GM18867 (cell line): ENCODE measurements at regions not wholly inside any gene's neighbourhood (a gene's known extent, or its start where the extent isn't known, plus 50 kb on each side); places are given as distances from the start of the nearest gene placed in this dataset.
"Not testable (repeated sequence)": the region's sequence is repeated elsewhere in the genome, so short reads cannot be mapped to it uniquely, and the experiment has no call there.

Experiments used
- ATAC-seq: cut with Tn5 transposase; IDR thresholded peaks from one replicate; pipeline ENCODE4 v1.9.1; 2021; ENCODE audit warnings: mild to moderate bottlenecking, moderate library complexity; ENCODE audit not compliant: unreplicated experiment

DNA sequence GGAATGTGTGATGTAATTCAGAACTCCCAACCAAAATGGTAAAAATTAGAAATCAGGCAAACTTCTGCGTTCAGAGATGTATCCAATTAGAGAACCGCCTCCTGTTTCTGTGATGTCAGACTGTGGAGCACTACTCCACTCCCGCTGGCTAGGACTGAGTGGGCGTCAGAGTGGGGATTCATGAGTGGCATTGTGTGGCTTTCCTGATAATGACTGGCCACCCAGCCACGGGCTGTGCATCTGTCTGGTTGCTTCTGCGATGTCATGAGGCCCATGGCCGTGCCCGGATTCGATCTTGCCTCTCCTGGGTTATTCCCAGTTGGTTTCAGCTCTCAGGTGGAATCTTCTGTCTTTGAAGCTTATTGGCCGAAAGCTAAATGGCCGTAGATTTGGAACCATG, 87.1 kb upstream of the KCNA1 start:
- no peak for ATAC-seq

DNA sequence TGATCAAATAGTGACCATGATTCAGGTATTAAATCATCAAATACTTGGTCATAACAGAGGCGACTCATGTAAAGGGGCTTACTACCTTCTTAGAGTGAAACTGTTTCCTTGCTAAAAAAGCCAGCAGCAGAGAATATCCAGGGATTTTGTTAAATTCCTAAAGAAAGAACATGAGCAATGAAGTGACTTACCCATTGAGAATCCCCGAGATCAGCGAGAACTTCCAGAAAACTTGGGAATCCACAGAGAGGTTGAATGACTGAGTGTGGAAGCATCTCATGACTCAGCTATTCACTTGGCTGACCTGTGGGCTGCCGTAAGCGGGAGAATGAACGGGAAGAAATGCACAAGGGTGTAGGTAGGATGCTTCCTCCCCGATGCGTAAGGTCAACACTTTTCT, 85.3 kb upstream of the KCNA1 start:
- no peak for ATAC-seq

DNA sequence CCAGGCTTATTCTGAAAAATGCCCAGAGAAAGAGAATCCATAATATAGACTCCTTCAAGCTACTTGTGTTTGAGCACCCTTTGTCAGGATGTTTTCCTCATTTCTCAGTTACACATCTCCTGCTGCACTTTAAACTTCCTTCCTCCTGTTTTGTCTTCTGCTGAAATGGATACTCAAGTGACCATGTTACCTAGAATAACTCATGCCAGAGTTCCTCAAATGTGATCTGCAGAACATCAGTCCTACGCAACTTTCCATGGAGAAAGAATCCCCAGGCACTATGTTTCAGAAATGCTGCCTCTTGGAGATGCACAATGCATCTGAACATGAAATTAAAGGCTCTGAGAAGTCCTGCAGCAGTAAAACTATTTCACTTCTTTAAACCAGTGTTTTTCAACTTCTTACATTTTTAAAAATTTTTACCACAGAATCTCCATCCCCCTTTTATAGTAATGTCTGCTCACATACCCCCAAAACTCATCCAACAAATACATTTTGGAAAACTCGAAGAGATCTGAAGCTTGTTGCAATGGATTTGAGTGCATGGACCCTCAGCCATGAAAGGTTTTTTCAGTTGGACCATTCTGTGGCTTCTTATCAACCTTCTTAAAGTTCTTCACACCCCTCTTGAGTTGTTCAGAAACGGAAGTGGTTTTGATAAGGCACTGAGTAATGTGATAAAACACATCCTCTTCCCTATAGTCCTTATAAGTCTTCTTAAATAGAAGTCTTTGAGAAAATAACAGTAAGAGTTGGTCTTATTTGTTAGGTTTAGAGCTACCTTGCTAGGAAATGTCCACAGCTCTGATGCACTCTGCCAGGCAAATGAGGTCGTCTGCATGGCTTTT, 84.5 kb upstream of the KCNA1 start:
- peak; percentile 38 for ATAC-seq

DNA sequence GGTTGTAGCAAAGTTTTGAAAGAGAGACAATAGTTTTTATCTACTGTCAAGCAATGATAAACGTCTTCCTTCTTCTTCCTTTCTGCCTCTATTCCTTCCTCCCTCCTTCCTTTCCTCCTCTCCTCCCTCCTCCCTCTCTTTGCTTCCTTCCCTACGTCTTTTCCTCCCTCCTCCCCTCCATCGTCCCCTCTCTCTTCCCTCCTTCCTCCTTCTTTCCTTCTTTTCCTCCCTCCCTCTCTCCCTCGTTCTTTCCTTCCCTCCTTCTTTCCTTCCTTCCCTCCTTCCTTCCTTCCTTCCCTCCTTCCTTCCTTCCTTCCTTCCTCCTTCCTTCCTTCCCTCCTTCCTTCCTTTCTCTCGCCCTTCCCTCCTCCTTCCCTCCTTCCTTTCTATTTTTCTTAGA, 82.8 kb upstream of the KCNA1 start:
- ATAC-seq = no peak

DNA sequence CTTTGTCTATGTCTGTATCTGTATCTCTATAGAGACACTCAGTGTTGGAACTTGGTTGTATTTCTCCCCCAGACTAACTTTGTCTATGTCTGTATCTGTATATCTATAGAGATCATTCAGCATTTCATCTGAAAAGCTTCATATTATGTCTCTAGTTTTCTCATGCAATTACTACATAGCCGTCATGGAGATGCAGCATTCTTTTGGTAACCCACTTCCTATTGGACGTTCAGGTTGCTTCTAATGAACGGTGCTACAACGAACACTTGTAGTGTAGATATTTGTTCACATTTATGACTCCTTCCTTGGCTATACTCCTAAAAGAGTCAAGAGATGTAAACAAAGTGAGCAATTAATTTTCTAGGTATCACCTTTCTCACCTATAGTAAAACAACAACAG, 81.5 kb upstream of the KCNA1 start:
- no peak for ATAC-seq

DNA sequence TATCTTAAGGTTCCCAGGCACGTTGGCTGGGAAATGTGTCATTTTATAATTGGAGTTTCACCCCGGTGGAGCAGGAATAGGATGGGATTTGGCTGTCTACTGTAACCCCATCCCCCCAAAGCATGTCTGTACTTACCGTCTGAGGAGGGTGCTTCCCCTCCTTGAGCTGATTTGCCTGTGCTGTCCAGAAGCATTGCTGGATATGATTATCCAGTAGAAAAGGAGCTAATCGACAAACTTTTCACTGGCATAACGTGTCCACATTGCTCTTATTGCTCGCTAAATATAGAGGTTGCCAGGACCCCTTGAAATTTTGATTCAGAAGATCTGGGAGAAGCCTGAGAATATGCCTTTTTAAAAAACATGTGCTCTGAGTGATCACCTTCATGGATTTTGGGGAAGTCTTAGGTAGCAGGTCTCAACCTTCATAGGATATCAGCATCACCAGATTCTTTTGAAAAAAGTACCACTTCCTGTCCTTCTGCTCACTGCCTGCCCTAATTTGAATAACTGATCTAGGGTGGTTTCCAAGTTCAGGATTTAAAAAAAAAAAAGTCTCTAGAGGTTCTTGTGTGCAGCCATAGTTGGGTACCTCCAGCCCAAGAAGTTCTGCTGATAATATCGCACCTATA, 80.4 kb upstream of the KCNA1 start:
- peak; percentile 77 for ATAC-seq

DNA sequence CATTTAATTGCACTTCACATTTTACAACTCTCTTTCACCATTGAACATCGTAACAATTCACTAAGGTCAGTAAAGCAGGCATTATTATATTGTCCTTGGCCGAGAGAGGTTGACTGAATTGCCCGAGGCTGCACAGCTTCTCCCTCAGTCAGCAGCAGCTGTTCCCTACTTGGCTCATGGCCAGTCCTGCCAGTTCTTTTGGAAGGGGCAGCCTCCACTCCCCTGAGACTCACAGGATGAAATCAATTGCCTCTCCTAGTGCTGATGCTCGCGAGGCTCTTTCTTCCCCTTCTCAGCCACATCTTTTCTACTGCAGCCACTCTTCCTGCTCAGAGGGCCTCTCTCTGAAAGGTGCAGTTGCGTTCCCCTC, 79.9 kb upstream of the KCNA1 start:
- ATAC-seq = peak; percentile 3

DNA sequence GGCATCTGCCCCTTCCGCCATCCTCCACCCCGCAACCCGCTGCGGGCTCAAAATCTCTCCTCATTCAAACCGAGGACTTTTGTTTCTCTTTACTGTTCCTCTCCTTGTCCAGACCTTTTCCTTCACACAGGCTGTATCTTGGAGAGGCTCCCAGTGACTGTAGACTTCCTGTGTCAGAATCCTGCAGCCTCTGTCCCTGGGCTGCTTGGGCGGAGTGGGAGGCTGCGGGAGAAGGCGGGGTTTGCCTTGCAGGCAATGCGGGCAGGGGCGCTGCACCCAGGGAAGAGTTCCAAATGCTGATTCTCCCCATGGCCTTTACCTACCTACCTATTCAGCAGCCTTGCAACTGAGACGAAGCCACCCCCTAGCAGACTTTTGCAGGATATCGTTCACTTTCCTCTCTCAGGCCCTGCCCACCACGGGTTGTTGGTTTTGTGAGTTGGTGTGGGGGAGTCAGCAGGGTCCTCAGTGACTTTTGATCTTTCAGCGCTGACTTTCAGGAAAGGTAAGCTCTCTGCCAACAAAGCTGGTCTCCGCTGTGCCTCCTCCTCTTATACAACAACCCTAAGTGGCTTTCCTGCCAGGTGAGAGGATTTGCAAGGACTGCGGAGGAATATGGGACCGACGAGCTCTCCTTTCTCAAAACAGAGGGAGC, 79.0 kb upstream of the KCNA1 start:
- no peak for ATAC-seq

DNA sequence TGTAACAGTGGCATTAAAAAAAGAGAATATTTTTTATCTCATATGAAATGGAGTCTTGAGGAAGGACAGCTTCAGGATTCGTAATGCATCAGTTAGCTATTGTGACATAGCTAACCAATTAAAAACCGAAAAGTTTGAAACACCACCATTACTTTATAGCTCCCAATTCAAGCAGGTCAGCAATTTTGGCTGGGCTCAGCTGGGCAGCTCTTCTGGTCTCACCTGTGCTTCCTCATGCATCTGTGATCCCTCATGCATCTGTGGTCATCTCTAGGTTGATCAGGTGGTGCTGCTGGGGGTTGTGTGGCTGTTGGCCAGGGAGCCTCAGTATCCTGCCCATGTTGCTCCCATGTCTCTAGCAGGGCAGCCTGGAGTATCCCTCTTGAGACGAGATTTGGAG, 76.7 kb upstream of the KCNA1 start:
- ATAC-seq = no peak

DNA sequence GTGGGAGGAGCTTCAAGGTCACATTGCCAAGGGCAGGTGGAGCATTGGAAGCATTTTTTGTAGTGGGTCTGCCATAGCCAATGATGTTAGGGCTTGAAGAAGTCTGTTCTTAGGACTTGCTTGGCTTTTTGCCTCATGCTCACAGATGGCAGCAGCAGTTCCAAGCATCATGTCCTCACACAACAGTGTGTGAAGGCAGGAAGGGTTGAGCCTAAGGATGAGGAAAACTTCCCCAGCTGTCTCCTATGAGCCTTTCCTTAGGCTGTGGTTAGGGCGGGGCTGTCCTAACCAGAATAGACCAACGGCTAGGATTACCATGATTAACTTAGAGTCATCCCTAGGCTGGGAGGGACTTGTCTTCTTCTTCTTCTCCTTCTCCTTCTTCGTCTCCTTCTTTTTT, 76.2 kb upstream of the KCNA1 start:
- no peak for ATAC-seq

DNA sequence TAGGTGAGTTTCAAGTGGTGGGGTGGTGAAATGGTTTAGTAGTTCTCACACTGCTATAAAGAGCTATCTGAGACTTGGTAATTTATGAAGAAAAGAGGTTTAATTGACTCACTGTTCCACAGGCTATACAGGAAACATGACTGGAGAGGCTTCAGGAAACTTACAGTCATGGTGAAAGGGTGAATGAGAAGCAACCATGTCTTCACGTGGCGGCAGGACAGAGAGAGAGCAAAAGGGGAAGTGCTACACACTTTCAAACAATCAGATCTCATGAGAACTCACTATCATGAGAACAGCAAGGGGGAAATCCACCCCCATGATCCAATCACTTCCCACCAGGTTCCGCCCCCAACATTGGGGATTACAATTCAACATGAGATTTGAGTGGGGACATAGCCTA, 67.3 kb upstream of the KCNA1 start:
- not testable (repeated sequence) for ATAC-seq

DNA sequence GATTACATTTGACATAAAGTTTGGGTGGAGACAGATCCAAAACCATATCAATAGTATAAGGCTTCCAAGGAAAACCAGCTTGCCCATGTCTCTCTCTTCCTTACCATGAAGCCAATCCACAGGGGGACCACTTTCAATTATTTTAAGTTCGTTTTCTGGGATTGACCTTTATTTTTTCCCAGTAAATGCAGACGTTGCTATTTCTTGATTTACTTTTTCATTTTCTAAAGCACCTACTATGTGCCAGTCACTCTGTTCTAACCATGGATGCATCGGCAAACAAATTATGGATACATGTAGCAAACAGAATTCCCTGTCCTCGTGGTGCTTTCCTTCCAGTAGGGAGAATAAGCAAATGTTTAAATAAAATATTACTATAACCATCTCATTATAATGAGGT, 65.8 kb upstream of the KCNA1 start:
- ATAC-seq = no peak

DNA sequence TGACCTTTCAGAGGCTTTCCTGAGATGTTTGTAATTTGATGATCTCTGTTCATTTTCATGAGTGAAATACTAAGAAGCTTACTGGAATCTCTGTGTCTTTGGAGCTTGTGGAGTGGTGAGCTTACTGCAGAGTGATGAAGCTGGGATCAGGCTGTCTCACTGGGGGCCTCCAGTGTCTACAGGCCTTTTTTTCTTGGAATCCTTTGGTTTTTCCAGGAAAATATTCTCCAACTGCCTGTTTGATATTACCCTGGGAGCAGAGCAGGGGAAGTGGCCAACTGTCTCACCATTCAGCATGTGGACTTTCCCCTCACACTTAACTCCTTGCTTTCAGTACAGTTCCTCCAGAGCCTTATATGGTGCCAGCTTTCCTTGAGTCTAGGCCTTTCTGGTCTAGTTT, 62.0 kb upstream of the KCNA1 start:
- no peak for ATAC-seq

DNA sequence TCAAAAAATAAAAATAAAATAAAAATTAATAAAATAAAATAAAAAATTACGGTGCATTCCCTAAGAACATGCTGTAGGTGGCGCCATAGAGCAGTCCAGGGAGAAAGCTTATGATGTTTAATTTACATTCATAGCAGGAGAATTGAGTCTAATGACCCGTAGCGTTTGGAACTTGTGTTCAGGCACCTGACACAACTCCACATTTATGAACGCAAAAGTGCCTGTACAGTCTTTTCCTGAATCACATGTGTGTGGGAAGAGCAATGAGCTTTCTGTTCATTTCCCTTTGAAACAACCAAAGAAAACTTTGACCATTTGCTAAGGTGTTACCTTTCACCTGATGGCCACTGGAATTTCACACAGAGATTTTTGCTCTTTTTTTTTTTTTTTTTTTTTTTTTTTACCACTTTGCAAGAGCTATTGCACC, 60.6 kb upstream of the KCNA1 start:
- ATAC-seq = no peak

DNA sequence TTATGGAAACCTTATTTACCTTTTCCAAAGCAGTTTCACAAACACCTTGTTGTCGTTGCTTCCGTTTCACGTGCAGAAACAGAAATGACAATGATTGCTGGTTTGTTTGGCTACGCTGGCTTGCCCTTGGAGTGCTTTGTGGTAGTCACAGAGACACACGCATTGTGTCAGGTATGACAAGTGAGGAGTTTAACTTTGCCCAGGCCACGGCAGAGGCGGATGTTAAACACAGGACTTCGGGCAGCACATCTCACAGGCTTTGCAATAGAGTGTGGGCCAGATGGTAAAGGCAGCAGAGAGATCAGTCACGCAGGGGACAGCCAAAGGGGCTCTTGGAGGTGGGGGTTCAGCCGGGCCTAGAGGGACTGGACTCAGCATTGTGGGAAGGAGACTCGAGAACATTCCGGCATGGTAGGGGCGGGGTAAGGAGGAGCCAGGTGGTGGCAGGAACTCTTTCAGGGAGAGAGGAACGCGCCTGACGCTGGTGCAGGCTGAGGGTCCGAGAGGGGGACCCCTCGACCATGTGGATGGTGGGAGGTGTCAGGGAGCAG, 59.8 kb upstream of the KCNA1 start:
- no peak for ATAC-seq

DNA sequence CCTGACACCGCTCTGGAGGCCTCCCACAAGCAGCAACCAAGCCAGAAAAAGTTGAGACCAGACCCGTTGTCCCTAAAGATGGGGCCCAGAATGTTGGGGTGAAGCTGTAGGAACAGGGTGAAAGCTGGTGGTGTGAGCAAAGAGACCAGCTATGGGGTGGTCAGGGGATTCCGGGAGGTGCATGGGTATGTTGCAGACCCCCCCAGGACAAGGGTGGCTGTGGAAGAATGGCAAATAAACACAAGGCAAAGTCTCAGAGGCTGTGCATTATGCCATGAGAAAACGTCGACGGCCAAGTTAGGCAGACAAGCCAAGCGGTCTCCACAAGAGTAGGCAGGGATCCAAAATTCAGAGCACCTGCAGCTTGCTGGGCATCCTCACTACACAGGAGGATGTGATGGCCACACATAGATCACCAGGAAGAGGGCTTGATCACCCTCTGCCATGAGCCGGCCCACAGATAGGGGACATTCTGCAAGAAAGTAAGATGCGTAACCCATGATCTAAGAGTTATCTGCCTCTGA, 58.8 kb upstream of the KCNA1 start:
- no peak for ATAC-seq

DNA sequence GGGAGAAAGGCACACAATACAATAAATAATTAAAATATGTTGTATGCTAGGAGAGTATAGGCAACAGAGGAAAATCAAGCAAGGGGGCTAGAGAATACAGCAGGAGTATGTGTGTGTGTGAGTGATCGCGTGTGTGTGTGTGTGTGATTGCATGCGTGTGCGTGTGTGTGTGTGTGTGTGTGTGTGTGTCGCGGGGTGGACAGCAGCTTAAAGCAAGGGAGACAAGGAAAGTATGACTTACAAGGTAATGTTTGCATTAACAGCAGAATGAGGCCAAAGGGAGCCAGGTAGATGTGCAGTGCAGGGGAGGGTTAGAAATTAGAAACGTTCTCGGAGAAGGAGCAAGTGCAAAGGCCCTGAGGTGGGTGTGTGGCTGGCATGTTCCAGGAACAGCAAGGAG, 57.4 kb upstream of the KCNA1 start:
- no peak for ATAC-seq

DNA sequence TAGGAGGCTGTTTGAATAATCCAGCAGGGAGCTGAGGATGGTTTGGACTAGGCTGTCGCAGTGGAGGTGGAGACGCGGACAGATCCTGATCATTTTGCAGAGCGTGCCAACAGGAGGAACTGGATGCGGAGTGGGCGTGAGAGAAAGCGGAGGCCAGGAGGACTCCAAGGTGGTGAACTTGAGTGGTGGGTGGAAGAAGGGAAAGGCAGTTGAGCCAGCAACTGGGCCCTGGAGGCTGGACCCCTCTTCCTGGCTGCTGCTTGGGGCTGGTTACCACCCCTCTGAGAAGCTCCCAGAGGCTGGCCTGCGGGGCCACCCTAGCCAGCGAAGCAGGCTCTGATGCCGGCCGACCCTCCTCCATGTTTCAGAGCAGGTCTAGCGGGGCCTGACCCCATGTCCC, 56.8 kb upstream of the KCNA1 start:
- no peak for ATAC-seq

DNA sequence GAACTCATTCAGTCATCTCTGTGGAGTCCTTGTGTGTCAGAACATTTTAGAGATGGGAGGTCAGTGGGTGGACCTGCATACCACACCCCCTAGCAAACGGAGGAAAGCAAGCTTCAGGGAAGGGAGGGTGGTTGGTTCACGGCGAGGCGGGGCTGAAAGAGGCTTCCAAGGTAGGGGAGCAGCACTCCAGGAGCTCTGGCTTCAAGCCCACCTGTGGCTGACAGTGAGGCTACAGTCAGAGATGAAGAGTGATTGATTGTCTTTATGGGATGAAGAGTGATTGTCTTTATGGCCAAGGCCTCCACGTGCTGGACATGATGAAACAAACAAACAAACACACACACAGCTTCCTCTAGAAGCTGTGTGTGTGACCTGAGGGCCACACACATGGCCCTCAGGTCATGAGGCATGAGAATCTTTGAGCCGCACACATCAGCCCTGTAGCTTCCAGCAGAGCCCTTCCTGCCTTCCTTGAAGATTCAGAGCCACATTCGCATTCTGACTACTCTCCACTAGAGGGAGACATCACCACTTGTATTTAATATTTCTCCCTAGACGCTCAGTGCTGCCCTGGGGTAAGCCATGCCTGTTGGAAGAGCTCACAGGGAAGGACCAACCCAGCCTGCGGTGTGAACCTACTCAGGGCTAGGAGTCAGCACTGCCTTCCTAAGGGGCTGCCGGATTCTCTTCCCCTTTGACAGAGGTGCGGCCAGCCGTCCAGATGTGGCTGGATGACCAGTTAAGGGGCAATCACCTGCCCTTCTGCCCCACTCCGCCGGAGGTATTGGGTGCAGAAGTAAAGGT, 54.4 kb upstream of the KCNA1 start:
- ATAC-seq = peak; percentile 55

DNA sequence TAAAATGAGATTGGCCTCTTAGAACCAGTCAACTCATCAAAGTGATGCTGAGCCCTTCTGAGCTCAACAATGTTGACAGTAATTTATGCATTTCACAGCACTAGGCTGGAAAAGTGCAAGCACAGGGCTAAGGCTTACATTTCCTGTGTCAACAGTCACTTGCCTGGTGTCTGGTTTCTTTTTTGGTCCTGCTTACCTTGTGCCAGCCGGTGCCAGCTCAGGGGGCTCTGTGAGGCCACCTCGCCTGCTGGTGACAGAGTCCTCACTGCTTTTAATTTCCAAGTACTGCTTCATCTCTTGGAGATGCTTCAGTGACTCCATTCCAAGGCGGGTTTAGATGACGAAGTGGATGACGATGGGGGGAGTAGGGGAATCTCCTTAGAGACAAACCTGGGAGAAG, 53.1 kb upstream of the KCNA1 start:
- no peak for ATAC-seq
